AG04450 (cell line): ENCODE measurements at regions not wholly inside any gene's neighbourhood (a gene's known extent, or its start where the extent isn't known, plus 50 kb on each side); places are given as distances from the start of the nearest gene placed in this dataset.

Source experiments
- CTCF ChIA-PET: fragments of 300-600, 350-600 bp; formaldehyde crosslinking; extraction: SDS; loops from one replicate; lab custom pipeline; 2022; ENCODE audit warnings: antibody characterized with exemption, inconsistent platforms; lab: Charles Lee
- POLR2A ChIA-PET: fragments of 350-600 bp; formaldehyde crosslinking; extraction: SDS; loops from one replicate; lab custom pipeline; 2021; ENCODE audit warnings: antibody characterized with exemption, inconsistent platforms; lab: Yijun Ruan, JAX
- DNase-seq: peaks from one replicate; pipeline ENCODE4 v3.0.0-alpha.2; 2011; ENCODE audit warnings: low read depth, low spot score
- H3K27ac ChIP-seq: one replicate; pipeline ENCODE4 v1.5.1; 2012; ENCODE audit warnings: low read depth, low read length, control low read depth
- H3K27me3 ChIP-seq: one replicate; pipeline ENCODE4 v1.6.0; 2012; ENCODE audit warnings: low read length; ENCODE audit not compliant: control insufficient read depth, insufficient read depth
- H3K4me3 ChIP-seq: 2 replicates; pipeline ENCODE4 v1.5.1; 2011; ENCODE audit warnings: mild to moderate bottlenecking, low read depth, low read length, control low read depth
- H3K9me3 ChIP-seq: 2 replicates; pipeline ENCODE4 v1.5.1; 2012; ENCODE audit warnings: low read length; ENCODE audit not compliant: control insufficient read depth, insufficient read depth
- CTCF ChIP-seq: IDR thresholded peaks from 2 replicates; pipeline ENCODE4 v1.5.1; 2011; ENCODE audit warnings: low read depth, low read length, control low read depth, inconsistent platforms

GRCh38 chr1:118371612-118372011 lies 186.6 kb upstream of the SPAG17 start:
- H3K4me3 ChIP-seq, result no peak overlapping the region
- H3K27ac ChIP-seq, result no peak overlapping the region
- TF ChIP-seq CTCF, result no peak
- DNase-seq, result no peak
- H3K27me3 ChIP-seq, result no peaks in the 10 kb centered on the region
- no peaks in the 10 kb centered on the region; the same call in 1 of the 2 replicates for H3K9me3 ChIP-seq
- POLR2A ChIA-PET, result no interaction called here
- CTCF ChIA-PET, result no interaction called here

- DNase-seq, result no peak
- H3K9me3 ChIP-seq, result no peaks in the 10 kb centered on the region; the same call in 1 of the 2 replicates
- POLR2A ChIA-PET, result no interaction called here
- TF ChIP-seq CTCF, result no peak
- no peak overlapping the region for H3K27ac ChIP-seq
- H3K4me3 ChIP-seq, result no peak overlapping the region
- no peaks in the 10 kb centered on the region for H3K27me3 ChIP-seq
- CTCF ChIA-PET, result no interaction called here
Observed at GRCh38 chr1:118370861-118371260, 185.8 kb upstream of the SPAG17 start.

- H3K27me3 ChIP-seq, result no peaks in the 10 kb centered on the region
- H3K27ac ChIP-seq, result no peak overlapping the region
- ChIA-PET POLR2A (no interaction called here), CTCF (no interaction called here)
- no peak overlapping the region for H3K4me3 ChIP-seq
- no peak for TF ChIP-seq CTCF
- DNase-seq, result no peak
- no peaks in the 10 kb centered on the region for H3K9me3 ChIP-seq
Observed at GRCh38 chr1:118366286-118366685, 181.3 kb upstream of the SPAG17 start.

GRCh38 chr1:118364882-118365281 lies 179.9 kb upstream of the SPAG17 start:
- TF ChIP-seq CTCF, result no peak
- DNase-seq, result no peak
- CTCF ChIA-PET, result no interaction called here
- Histone ChIP-seq H3K27me3 (no peaks in the 10 kb centered on the region), H3K9me3 (no peaks in the 10 kb centered on the region), H3K4me3 (no peak overlapping the region), H3K27ac (no peak overlapping the region)
- POLR2A ChIA-PET, result no interaction called here

- no peak for TF ChIP-seq CTCF
- ChIA-PET POLR2A (no interaction called here), CTCF (no interaction called here)
- no peaks in the 10 kb centered on the region for H3K27me3 ChIP-seq
- no peak overlapping the region for H3K4me3 ChIP-seq
- no peak for DNase-seq
- H3K9me3 ChIP-seq, result no peaks in the 10 kb centered on the region
- no peak overlapping the region for H3K27ac ChIP-seq
Observed at GRCh38 chr1:118363396-118363795, 178.4 kb upstream of the SPAG17 start.
